GM13977 (cell line): ENCODE measurements at regions not wholly inside any gene's neighbourhood (a gene's known extent, or its start where the extent isn't known, plus 50 kb on each side); places are given as distances from the start of the nearest gene placed in this dataset.

Experiments used
- DNase-seq: peaks from one replicate; pipeline ENCODE4 v3.0.0; 2012; ENCODE audit warnings: low spot score
- in situ Hi-C: fragments of 300-500 bp; cut with MboI; formaldehyde crosslinking; loops from one replicate; pipeline ENCODE4 v1.12.0; 2022; ENCODE audit warnings: low sequenced_read_pairs, low pct_unique_long_range_greater_than_20kb, mixed read lengths, inconsistent platforms; ENCODE audit not compliant: unreplicated experiment
- TF ChIP-seq, protein P1 (sequence below): IDR thresholded peaks from 2 replicates; pipeline ENCODE4 v1.5.1; 2012; ENCODE audit warnings: mild to moderate bottlenecking, control low read depth; ENCODE audit not compliant: insufficient read depth; ENCODE audit errors: extremely low read depth, missing control alignments

DNA sequence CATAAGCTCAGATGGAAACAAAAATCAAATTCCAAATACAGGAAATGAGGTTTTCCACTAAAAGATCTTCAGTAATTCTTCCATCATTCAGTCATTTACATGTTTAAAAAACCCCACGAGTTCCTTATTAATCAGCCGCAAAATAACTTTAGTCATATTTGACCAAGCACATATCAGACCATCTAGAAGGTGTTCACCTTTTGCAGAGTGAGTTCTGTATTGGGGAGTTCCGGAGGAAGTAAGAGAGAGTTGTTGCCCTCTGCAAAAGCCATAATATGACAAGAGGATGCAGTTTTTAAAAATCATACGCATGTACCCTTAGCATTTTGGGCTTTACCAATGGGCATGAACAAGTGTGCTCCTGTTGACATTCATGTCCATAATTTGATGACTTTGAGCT, 61.6 kb downstream of the CCR1 start:
- TF ChIP-seq, protein P1, sequence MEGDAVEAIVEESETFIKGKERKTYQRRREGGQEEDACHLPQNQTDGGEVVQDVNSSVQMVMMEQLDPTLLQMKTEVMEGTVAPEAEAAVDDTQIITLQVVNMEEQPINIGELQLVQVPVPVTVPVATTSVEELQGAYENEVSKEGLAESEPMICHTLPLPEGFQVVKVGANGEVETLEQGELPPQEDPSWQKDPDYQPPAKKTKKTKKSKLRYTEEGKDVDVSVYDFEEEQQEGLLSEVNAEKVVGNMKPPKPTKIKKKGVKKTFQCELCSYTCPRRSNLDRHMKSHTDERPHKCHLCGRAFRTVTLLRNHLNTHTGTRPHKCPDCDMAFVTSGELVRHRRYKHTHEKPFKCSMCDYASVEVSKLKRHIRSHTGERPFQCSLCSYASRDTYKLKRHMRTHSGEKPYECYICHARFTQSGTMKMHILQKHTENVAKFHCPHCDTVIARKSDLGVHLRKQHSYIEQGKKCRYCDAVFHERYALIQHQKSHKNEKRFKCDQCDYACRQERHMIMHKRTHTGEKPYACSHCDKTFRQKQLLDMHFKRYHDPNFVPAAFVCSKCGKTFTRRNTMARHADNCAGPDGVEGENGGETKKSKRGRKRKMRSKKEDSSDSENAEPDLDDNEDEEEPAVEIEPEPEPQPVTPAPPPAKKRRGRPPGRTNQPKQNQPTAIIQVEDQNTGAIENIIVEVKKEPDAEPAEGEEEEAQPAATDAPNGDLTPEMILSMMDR = no peak
- in situ Hi-C loops = no loop called here
- DNase-seq = no peak

DNA sequence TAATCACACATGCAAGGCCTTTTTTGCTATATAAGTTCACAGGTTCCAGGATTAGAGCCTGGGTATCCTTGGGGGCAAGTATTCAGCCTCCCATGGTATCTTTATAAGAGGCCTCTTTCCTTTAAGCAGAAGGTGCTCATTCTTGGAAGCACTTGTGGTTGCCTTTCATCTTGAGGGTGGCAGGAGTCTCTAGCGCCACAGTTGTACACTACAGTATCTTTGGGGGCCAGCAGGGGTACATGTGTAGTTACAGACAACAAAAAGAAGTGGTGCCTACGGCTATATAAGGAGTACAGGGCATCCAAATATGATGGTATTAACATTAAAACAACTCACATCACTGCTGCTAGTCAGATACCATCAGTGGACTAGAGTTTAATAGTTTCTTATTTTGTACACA, 62.1 kb downstream of the CCR1 start:
- TF ChIP-seq, protein P1 = no peak
- DNase-seq = no peak
- in situ Hi-C loops = no loop called here

DNA sequence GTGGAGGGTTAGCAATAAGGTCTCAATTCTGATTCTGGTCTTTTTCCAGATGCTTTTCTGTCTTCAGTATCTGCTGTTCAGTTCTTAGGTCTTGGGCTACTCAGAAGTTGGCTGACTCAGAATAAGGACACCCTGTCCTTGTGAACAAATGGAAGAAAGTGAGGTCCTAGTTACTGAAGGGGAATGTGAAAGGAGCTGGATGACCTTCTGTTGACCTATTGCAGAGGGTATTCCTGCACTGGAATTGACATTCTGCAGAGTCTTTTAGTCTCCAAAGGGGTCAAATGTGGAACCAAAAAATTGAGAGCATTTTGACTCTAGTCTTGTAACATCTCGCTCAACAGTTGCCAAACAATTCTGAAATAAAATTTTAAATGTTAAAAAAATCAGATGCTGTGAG, 63.0 kb downstream of the CCR1 start:
- in situ Hi-C loops = no loop called here
- TF ChIP-seq, protein P1 = no peak
- no peak for DNase-seq

GRCh38 chr3:46143951-46144473, 64.1 kb downstream of the CCR1 start:
- in situ Hi-C loops = no loop called here
- DNase-seq = no peak
- TF ChIP-seq, protein P1 = no peak

DNA sequence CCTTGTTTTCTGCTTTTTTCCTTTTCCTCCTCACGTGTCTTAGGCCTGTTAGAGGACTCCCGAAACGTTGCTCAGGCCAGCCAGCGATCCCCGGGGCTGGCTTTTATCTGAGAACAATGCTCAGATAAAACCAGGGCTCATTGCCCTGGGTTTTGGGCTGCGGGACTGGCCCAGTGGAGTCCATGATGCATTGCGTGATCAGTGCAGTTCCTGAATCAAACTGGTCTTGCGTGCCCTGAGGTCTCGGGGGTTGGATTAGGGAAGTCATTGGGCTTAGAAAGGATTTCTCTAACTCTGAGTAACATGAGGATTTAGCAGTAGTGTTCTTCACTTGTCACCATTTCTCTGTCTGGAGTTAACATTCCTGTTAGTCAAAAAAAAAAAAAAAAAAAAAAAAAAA, 66.3 kb downstream of the CCR1 start:
- TF ChIP-seq, protein P1 = no peak
- in situ Hi-C loops = no loop called here
- DNase-seq = no peak

- TF ChIP-seq, protein P1 = no peak
- in situ Hi-C loops = no loop called here
- DNase-seq = no peak
Observed at GRCh38 chr3:46138581-46138980, 69.5 kb downstream of the CCR1 start.

DNA sequence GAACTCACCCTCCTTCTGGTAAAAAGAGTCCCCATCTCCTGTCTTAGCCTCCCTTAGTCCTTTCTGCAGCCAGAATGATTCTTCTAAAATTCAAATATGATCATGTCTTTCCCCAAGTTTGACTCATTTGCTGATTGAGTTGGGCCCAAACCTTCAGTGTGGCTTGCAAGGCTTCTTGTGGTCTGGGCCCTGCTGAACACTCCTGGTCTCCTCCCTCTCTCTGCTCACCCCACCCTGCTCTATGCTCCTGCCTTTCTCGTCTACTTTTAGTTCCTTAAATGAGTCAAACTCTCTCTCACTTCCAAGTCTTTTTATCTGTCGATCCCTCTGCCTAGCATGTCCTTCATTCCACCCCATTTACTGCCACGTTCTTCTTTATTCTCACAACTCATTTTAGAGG, 72.6 kb downstream of the CCR1 start:
- in situ Hi-C loops = no loop called here
- no peak for DNase-seq
- TF ChIP-seq, protein P1 = no peak
